ENCODE measurements at regions not wholly inside any gene's neighbourhood (a gene's known extent, or its start where the extent isn't known, plus 50 kb on each side); places are given as distances from the start of the nearest gene placed in this dataset.

- DNase-seq (ENCODE audit: low spot score) = no peak
Measured at GRCh38 chr7:35450456-35451214, 196.7 kb upstream of the TBX20 start.

- DNase-seq (ENCODE audit: low spot score) = no peak
Measured at GRCh38 chr7:35448486-35448885, 194.6 kb upstream of the TBX20 start.

- DNase-seq (ENCODE audit: low spot score) = no peak
Measured at GRCh38 chr7:35446091-35446490, 192.2 kb upstream of the TBX20 start.

DNA sequence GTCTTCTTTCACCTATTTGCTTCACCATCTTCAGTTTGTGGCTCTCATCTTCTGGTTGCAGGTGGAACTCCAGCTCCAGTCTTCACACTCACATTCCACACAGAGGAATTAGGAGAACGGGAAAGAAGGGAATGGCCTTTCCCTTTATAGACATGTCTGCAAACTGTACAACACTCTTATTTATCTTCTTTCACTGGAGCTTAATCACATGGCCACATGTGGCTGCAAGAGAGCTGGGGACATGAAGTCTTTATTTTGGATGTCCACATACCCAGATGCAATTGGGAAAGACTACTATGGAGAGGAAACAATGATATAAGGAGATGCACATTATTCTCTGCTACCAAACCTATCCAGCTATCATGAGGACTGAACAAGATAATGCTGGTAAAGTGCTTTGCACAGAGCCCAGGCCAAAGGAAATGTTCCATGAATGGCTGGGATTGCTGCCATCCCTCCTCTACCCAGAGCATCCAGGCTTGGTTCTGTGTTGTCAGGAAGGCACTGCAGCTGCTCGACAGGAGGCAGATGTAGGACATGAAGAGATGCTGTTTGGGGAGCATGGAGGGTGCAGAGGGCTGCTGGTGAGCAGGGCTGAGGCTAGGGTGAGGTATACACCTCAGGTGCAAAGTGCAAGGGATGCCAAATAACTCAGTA is 183.8 kb upstream of the TBX20 start:
- DNase-seq (ENCODE audit: low spot score) = no peak

DNA sequence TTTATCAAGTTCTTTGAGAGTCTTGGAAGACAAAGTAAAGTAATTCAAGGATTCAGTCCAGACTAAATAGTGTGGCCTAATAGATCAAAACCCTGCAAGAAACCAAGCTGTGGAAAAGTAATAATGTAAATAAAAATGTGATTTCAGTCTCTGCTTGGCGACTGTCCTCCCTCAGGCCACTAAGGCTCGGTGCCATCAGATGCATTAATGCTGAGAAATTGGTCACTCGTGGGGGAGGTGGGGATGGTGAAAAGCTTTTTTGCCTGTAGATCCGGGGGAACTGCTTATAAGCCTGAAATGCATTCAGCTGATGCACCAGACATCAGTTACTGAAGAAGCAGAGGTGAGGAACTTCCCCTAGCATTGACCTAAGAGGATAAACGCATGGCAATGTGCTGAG is 182.6 kb upstream of the TBX20 start:
- no peak for DNase-seq (ENCODE audit: low spot score)

DNA sequence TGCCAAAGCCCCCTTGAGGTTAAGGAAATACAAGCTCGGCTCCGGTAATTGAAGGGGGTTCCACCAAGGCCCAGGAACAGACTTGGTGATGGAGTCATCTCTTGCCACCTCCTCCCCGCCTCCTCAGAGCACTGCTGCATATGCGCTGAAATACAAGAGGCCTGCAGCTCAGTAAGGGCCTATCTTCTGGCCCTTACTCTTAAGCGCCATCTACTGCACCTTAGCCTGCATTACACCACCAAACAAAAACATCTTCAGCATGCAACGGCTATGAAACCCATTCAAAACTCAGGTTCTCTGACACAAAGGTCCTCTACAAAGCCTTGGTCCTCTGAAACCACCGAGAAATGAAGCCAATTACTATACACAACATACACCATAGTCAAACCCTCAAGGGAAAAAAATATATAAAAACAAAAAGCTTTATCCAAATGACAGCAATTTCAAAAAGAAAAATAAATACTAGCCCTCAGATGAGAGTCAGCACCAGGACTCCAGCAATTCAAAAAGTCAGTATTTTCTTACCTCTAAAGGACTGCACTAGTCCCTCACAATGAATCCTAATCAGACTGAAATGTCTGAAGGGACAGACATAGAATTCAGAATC is 176.8 kb upstream of the TBX20 start:
- no peak for DNase-seq (ENCODE audit: low spot score)

DNA sequence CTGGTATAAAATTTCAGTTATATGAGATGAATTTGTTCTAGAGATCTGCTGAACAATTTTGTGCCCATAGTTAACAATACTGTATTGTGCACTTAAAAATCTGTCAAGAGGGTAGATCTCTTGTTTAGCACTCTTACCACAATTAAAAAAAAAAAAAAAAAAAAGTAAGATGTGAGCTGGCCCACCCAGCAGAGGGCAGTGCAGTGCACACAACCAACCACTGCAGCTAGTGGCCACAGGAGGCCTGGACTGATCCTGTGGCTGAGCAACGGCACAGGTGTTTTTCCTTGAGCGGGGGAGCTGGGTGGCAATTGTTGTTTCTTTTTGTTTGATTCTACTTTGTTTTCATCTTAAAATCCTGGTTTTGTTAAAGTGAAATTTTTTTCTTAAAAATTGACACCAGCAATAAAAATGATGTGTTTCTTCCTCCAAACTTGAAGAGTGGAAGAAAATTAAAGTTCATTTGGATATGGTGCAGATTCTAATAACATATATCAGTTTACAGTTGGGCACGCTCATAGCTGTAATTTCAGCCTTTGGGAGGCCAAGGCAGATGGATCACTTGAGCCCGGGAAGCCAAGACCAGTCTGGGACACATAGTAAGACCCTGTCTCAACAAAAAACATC is 171.1 kb upstream of the TBX20 start:
- DNase-seq (ENCODE audit: low spot score) = peak; percentile 74

- no peak for DNase-seq (ENCODE audit: low spot score)
Measured at GRCh38 chr7:35424440-35424839, 170.5 kb upstream of the TBX20 start.

GRCh38 chr7:35422715-35423114 is 168.8 kb upstream of the TBX20 start:
- no peak for DNase-seq (ENCODE audit: low spot score)

- DNase-seq (ENCODE audit: low spot score) = no peak
Measured at GRCh38 chr7:35420656-35421055, 166.8 kb upstream of the TBX20 start.

DNA sequence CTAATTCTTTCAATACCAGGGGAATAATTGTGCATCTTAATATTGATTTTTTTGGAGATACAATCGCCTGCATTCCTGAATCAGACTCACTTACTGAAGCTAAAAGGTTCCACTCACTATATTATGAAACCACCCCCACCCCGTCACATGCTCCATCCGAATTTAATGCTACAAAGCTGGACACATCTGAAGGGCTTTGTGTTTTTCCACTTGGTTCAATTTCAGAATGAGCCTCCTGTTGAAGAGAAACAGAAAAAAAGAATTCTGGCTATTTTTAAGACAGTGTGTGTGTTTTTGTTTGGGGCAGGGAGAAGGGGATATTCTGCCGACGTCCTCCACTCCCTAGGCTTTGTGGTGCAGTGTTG is 165.5 kb upstream of the TBX20 start:
- DNase-seq (ENCODE audit: low spot score) = no peak

GRCh38 chr7:35418716-35419390 is 165.0 kb upstream of the TBX20 start:
- DNase-seq (ENCODE audit: low spot score) = peak; percentile 99

- DNase-seq (ENCODE audit: low spot score) = no peak
Measured at GRCh38 chr7:35416568-35416967, 162.7 kb upstream of the TBX20 start.

GRCh38 chr7:35415411-35415822 is 161.5 kb upstream of the TBX20 start:
- DNase-seq (ENCODE audit: low spot score) = no peak

DNA sequence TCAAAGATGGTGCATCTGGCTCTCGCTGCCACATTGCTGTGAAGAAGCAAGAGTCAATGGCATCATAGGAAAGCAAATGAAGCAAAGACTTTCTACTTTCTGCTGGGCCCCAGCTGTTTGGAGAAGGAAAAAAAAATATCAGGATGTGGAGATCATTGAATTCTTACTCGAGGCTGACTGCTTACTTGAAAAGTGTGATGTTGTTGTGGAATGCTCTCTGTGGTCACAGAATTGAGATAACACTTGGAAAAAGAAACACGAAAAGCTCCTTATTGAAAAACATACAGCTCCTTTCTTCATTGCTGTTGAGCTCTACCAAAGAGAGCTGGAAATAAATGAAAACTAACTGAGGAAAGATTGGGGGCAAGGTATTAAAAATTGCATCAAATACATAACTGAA is 157.4 kb upstream of the TBX20 start:
- DNase-seq (ENCODE audit: low spot score) = no peak

DNA sequence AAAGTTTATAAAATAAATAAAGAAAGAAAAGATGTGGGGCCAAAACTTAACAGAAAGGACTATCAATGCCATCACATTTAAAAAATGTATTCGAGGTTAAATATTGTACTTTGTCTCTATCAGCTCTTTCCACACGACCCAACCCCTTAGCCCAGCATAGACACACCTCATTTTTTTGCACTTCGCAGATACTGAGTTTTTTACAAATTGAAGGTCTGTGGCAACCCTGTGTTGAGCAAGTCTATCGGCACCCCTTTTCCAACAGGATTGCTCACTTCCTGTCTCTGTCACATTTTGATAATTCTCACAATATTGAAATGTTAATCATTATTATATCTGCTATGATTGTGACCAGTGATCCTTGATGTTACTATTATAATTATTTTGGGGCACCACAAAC is 151.6 kb upstream of the TBX20 start:
- no peak for DNase-seq (ENCODE audit: low spot score)

GRCh38 chr7:35401217-35401879 is 147.4 kb upstream of the TBX20 start:
- DNase-seq (ENCODE audit: low spot score) = no peak

GRCh38 chr7:35399840-35400239 is 145.9 kb upstream of the TBX20 start:
- no peak for DNase-seq (ENCODE audit: low spot score)

DNA sequence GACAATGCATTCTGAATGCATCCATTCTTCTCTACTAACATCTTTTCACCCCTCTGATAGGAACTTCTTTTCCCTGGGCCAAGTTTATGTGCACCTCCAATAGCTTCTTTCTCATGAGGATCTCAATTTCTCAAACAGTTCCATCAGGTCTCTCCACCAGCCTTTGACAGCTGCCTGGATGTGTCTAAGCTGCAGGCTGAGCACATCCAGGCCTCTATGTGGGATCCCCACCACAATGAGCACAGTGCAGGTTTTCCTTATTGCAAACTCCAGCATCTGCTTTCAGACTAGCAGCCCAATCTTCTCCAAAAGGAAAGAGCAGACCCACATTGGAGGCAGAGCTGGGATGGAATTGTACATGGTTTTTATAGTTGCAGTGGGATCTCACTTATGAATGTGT is 145.3 kb upstream of the TBX20 start:
- no peak for DNase-seq (ENCODE audit: low spot score)

DNA sequence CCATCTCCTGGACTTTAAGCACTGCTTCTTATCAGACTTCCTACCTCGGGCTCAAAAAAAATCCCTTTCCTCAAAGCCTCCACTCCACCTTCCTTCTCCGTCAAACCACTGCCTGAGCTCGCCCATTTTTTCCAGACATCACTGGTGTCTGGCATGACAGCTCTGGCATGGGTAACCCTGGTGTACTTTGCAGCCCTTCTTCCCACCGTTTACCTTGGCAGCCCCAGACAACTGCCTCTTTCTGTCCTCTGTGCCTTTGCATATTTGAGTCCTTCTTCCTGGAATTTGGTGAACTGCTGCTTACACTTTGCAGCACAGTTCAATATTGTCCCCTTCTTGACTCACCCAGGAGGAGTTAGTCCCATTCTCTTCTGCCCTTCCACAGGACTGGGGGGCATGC is 144.6 kb upstream of the TBX20 start:
- DNase-seq (ENCODE audit: low spot score) = no peak

- DNase-seq (ENCODE audit: low spot score) = no peak
Measured at GRCh38 chr7:35390146-35390545, 136.2 kb upstream of the TBX20 start.

DNA sequence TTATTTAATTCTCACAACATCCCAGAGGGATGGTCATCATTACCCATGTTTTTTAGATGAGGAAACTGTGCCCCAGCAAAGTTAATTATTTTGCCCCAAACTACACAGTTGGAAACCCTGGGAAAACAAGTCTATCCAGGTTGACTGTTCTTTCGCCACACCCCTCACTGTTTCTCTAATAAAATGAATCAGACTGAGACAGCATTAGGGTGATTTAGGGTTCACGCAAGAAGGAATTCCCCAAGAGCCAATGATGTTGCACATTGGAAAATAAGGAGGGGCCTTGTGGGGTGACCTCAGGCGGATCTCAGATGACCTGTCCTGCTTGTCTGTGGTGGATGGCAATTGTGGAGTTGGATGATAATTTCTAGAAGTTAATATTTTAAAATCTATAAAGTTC is 135.7 kb upstream of the TBX20 start:
- no peak for DNase-seq (ENCODE audit: low spot score)
